ENCODE measurements at regions not wholly inside any gene's neighbourhood (a gene's known extent, or its start where the extent isn't known, plus 50 kb on each side); places are given as distances from the start of the nearest gene placed in this dataset.

DNA sequence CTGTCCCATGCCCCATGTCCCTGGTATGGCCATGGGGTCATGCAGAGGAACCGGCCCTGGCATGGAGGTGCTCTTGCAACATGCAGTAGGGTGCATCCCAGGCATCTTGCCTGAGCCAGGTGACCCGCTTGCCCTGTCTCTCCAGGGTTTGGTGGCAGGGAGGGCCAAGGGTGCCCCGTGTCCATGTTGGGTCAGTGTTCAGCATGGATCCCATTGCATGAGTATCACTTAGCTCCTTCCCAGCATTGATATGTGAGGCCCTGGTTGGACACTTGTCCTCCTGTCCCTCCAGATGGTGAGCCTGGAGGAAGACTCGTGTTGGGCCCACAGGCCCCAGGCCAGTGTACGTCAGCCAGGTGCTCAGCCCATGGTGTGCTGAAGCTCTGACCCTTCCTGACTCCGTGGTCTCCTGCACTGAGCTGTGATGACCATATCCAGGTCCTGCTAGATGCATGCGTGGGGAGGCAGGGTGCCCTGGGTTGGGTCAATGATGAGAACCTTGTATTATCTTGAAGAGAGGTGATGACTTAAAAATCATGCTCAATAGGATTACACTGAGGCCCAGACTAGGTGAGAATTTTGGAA is 205.0 kb downstream of the UBE3A start:
- DNase-seq (ENCODE audit: low spot score), result no peak

GRCh38 chr15:25234831-25235230 is 204.0 kb downstream of the UBE3A start:
- DNase-seq (ENCODE audit: low spot score), result no peak

GRCh38 chr15:25235391-25235790 is 203.4 kb downstream of the UBE3A start:
- DNase-seq (ENCODE audit: low spot score), result no peak

DNA sequence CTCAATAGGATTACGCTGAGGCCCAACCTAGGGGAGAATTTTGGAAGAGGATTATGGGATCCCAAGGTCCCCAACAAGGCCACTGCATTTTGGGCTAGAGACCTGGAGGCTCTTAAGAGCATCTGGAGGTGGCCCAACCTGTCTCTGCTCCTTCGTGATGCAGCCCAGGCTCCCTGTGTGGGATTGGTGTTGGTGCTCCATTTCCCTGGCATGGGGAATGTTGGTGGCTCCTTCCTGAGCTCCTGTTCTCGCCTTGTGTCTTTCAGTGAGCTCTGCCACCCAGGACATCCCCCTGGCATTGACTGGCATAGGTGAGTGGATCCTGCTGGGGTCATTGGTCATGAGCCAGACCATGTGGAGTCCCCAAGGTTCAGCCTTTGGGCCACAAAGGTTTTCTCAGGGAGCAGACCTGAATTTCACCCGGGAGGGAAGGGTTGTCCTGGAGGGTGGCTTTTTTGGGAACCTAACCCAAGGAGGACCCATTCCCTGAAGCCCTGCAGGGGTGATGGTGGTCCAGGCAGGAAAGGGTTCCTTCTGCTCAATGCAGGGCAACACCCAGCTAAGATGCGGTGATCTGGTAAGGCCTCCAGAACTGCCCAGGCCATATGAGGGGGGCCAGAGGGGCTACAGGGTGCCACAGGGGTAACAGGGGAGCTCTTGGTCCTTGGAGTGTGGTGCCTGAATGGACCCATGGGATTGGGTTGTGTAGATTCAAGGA is 202.5 kb downstream of the UBE3A start:
- DNase-seq (ENCODE audit: low spot score), result no peak

DNA sequence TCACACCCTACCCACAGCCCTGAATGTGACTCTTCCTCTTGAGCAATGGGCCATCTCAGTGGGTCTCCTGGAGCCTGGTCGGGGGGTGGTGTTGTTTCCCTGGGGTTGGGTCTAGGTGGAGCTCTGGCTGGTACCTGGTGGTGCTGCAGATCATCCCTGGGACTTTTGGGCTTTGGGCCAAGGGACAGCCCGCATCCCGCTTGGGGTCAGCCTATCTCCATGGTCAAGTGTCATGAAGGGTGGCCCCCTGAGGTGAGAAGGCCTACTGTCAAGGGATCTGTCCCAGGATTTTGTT is 202.0 kb downstream of the UBE3A start:
- no peak for DNase-seq (ENCODE audit: low spot score)

- no peak for DNase-seq (ENCODE audit: low spot score)
These were observed 201.4 kb downstream of the UBE3A start for GRCh38 chr15:25237291-25237978.

GRCh38 chr15:25238126-25238525 is 200.7 kb downstream of the UBE3A start:
- DNase-seq (ENCODE audit: low spot score), result no peak

DNA sequence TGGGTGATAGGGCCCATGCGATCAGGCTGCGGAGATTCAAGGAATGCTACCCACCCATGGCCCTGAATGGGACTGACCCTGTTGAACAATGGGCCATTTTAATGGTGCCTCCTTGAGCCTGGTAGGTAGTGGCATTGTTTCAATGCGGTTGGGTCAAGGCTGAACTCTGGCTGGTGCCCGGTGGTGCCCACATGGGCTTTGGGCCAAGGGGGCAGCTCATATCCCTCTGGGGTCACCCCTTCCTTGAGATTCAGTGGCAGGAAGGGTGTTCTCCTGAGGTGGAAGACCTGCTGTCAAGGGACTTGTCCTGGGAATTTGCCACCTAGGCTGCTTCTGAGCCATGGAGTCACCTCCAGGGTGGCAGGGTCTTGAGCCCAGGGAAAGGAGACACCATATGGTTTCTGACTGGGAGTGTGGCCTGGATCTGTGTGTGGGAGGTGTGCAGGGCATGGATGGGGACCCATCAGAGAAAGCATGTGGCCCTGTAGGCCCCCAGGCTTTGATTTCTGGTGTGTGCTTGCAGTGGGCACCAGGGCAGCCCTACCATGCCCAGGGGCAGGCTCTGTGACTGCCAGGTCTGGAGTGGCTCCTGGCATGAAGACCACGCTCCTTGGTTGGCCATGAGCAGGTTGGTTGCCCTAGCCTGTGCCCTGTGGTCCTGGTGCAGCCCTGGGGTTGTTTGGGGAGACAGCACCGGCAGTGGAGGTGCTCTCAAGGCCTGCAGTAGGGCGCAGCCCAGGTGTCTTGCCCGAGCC is 199.9 kb downstream of the UBE3A start:
- DNase-seq (ENCODE audit: low spot score), result no peak

- DNase-seq (ENCODE audit: low spot score), result no peak
These were observed 199.1 kb downstream of the UBE3A start for GRCh38 chr15:25239471-25240345.

GRCh38 chr15:25240461-25241021 is 198.3 kb downstream of the UBE3A start:
- no peak for DNase-seq (ENCODE audit: low spot score)

DNA sequence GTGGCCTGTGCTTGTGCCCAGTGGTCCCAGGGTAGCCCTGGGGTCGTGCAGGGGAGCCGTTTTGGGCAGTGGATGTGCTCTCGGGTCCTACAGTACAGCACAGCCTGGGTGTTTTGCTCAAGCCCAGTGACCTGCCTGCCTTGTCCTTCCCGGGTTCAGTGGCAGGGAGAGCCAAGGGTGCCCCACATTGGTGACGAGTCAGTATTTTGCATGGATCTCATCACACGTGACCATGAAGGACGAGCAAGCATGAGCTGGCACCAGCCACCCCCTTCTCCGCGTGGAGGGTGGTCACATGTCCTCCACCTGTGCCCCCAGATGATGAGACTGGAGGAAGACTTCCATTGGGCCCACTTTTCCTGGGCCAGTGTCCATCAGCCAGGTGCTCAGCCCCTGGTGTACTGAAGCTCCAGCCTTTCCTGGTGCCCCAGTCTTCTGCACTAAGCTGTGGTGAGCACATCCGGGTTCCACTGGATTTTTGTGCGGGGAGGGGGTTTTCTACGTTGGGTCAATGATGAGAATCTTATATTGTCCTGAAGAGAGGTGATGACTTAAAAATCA is 197.5 kb downstream of the UBE3A start:
- no peak for DNase-seq (ENCODE audit: low spot score)

GRCh38 chr15:25242166-25242879 is 196.5 kb downstream of the UBE3A start:
- no peak for DNase-seq (ENCODE audit: low spot score)

- DNase-seq (ENCODE audit: low spot score), result no peak
These were observed 195.6 kb downstream of the UBE3A start for GRCh38 chr15:25242957-25243799.

GRCh38 chr15:25243800-25244097 is 195.1 kb downstream of the UBE3A start:
- DNase-seq (ENCODE audit: low spot score), result no peak

GRCh38 chr15:25244731-25245585 is 193.9 kb downstream of the UBE3A start:
- DNase-seq (ENCODE audit: low spot score), result no peak

DNA sequence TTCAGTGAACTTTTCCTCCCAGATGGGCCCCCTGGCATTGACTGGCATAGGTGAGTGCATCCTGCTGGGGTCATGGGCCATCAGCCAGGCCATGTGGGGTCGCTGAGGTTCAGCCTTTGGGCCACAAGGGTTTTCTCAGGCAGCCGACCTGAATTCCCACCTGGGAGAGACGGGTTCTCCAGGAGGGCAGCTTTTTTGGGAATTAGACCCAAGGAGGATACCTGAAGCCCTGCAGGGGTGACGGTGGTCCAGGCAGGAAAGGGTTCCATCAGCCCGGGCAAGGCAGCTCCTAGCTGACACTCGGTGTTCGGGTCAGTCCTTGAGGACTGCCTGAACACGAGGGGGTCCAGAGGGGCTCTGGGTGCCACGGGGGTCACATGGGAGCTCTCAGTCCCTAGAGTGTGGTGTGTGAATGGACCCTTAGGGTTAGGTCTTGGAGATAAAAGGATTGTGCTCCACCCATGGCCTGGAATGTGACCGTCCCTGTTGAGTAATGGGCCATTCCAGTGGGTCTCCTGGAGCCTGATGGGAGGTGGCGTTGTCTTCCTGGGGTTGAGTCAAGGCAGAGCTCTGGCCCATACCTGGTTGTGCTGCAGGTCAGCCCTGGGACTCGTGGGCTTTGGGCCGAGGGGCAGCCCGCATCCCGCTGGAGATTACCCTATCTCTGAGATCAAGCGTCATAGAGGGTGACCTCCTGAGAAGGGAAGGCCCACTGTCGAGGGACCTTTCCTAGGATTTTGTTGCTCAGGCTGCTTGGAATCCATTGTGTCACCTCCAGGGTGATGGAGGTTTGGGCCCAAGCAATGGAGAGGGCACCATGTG is 192.8 kb downstream of the UBE3A start:
- no peak for DNase-seq (ENCODE audit: low spot score)

DNA sequence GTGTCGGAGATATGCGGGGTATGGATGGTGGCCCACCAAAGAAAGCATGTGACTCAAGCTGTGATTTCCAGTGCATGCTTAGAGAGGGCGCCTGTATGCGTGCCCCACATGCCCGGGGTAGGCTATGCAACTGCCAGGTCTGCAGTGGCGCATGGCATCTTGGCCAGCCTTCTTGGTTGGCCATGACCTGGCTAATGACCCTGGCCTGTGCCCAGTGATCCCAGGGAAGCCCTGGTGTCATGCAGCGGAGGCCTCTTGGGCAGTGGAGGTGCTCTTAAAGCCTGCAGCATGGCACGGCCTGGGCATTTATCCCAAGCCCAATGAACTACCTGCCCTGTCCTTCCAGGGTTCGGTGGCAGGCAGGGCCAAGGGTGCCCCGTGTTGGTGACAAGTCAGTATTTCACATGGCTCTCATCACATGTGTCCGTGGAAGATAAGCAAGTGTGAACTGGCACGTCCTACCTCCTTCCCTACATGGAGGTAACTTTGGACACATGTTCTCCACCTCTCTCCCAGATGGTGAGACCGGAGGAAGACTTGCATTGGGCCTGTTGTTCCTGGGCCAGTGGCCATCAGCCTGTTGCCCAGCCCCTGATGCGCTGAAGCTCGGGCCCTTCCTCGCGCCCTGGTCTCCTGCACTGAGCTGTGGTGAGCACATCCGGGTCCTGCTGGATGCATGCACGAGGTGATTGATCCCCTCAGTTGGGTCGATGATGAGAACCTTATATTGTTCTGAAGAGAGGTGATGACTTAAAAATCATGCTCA is 192.0 kb downstream of the UBE3A start:
- DNase-seq (ENCODE audit: low spot score), result no peak
